A549 (cell line): ENCODE measurements at regions not wholly inside any gene's neighbourhood (a gene's known extent, or its start where the extent isn't known, plus 50 kb on each side); places are given as distances from the start of the nearest gene placed in this dataset.

ENCODE experiments used
- EP300 ChIP-seq, 2 experiments: fragments of >200 bp; sonication (Bioruptor Twin); formaldehyde crosslinking; IDR thresholded peaks; 2 replicates in 1 of 2; 3 replicates in 1 of 2; pipeline ENCODE4 v1.6.1; 2016 to 2017
- RNF2 ChIP-seq: fragments of 200-600 bp; sonication (generic); IDR thresholded peaks from 2 replicates; pipeline ENCODE4 v1.6.1; 2016; ENCODE audit warnings: low read depth, mild to moderate bottlenecking, antibody characterized with exemption, moderate library complexity, borderline replicate concordance
- TP53 ChIP-seq: fragments of 250-450 bp; sonication (Bioruptor Pico); IDR thresholded peaks from 2 replicates; pipeline ENCODE4 v1.5.0; 2021; ENCODE audit warnings: mild to moderate bottlenecking, moderate library complexity
- TF ChIP-seq, protein P1 (sequence below): IDR thresholded peaks from 2 replicates; pipeline ENCODE4 v1.6.1; 2012
- TF ChIP-seq, protein P2 (sequence below): fragments of >200 bp; sonication (Bioruptor Twin); formaldehyde crosslinking; IDR thresholded peaks from 3 replicates; pipeline ENCODE4 v1.5.1; 2016

DNA sequence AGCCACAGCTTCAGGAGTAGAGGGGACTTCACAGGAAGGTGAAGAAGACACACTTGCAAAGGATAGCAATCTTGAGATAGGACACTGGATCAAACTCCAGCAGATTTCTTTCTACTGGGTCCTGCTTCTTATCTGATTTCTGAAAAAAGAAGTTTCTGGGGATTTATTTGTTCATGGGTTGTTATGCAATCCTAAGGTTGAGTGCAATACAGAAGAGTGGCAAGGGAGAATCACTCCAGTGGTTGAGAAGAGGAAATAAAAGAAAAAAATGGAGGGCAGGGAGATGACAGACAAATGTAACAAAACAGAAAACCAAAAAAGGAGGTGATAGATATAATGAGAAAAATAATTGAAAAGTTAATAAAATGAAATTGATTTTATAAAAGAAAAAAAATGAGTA is 858.3 kb downstream of the TUSC7 start:
- TF ChIP-seq, protein P1, sequence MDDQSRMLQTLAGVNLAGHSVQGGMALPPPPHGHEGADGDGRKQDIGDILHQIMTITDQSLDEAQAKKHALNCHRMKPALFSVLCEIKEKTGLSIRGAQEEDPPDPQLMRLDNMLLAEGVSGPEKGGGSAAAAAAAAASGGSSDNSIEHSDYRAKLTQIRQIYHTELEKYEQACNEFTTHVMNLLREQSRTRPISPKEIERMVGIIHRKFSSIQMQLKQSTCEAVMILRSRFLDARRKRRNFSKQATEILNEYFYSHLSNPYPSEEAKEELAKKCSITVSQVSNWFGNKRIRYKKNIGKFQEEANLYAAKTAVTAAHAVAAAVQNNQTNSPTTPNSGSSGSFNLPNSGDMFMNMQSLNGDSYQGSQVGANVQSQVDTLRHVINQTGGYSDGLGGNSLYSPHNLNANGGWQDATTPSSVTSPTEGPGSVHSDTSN: no peak
- TF ChIP-seq, protein P2, sequence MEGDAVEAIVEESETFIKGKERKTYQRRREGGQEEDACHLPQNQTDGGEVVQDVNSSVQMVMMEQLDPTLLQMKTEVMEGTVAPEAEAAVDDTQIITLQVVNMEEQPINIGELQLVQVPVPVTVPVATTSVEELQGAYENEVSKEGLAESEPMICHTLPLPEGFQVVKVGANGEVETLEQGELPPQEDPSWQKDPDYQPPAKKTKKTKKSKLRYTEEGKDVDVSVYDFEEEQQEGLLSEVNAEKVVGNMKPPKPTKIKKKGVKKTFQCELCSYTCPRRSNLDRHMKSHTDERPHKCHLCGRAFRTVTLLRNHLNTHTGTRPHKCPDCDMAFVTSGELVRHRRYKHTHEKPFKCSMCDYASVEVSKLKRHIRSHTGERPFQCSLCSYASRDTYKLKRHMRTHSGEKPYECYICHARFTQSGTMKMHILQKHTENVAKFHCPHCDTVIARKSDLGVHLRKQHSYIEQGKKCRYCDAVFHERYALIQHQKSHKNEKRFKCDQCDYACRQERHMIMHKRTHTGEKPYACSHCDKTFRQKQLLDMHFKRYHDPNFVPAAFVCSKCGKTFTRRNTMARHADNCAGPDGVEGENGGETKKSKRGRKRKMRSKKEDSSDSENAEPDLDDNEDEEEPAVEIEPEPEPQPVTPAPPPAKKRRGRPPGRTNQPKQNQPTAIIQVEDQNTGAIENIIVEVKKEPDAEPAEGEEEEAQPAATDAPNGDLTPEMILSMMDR: no peak
- TF ChIP-seq EP300 (IDR thresholded peaks at IDR 0.05) (no peak), RNF2 (no peak), TP53 (no peak)
